PFSK-1 (cell line): ENCODE measurements at regions not wholly inside any gene's neighbourhood (a gene's known extent, or its start where the extent isn't known, plus 50 kb on each side); places are given as distances from the start of the nearest gene placed in this dataset.

Source experiments
- POLR2AphosphoS5 ChIP-seq: IDR thresholded peaks from 2 replicates; pipeline ENCODE4 v1.6.1; 2012; ENCODE audit warnings: low read depth, mild to moderate bottlenecking, control low read depth, low read length, moderate library complexity
- REST ChIP-seq, 2 experiments: IDR thresholded peaks; 2 replicates each; pipeline versions ENCODE4 v1.6.1 to v1.8.0; 2011 to 2012; ENCODE audit warnings: low read depth in 2 of 2, low read length in 2 of 2, control low read depth in 1 of 2, inconsistent platforms in 1 of 2, mild to moderate bottlenecking in 1 of 2, moderate library complexity in 1 of 2; ENCODE audit not compliant: insufficient read depth in 1 of 2
- TAF1 ChIP-seq: IDR thresholded peaks from 2 replicates; pipeline ENCODE4 v1.6.1; 2012; ENCODE audit warnings: low read length, control low read depth, borderline replicate concordance; ENCODE audit not compliant: insufficient read depth

GRCh38 chr20:51898788-51899187 is 96.5 kb upstream of the SALL4 start:
- TF ChIP-seq REST (IDR thresholded peaks at IDR 0.05; ENCODE audit: insufficient read depth in 1 of 2, low read depth in 2 of 2, low read length in 2 of 2) (no peak), POLR2AphosphoS5 (no peak), TAF1 (no peak)
